ENCODE measurements at regions not wholly inside any gene's neighbourhood (a gene's known extent, or its start where the extent isn't known, plus 50 kb on each side); places are given as distances from the start of the nearest gene placed in this dataset.
"Not testable (repeated sequence)": the region's sequence is repeated elsewhere in the genome, so short reads cannot be mapped to it uniquely, and the experiment has no call there.

DNA sequence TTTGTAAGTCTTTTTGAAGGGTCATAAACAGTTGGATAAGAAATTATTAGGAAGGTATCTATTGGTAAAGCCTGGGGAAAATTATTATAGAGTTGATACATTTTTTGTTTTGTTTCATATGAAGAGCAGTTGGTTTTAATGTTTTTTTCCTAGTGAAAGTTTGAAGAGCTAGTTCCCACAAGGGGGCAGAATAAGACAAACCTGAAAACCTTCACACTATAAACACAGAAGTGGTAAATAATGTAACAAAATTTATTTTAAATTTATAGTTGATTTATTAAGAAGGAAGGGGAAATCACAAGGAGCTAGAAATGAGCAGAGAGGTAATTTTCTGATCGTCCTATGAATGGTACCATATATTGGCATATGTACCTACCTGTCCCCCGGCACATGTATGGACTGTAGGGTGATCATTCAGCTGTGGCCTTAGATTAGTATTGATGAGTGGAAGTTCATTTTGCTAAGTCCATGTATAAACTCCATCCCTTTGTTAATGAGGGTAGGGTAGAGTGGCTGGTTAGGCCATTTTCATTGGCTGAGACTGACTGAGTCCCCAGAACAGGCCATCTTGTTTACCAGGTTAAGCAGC lies 116.3 kb downstream of the TANC2 start:
- DNase-seq, result no peak

DNA sequence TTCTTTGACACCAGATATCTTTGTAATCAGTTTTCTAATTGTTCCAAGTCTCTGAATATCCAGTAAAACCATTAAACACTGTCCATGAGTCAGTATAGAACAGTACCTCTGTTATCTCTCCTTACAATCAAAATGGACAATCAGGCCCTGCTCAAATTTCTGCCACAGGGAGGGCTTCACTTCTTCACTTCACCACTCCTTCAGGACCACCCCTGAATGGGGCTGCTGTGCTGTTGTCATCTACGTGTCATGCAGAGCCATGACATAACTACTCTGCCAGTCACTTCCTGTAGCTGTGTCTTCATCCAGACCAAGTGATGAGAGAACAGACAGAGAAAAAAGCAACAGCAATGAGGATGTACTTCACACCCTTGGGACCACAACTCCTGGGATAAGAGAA lies 116.9 kb downstream of the TANC2 start:
- no peak for DNase-seq

- no peak for DNase-seq
Observed at GRCh38 chr17:63086483-63087185, 120.6 kb downstream of the TANC2 start.

DNA sequence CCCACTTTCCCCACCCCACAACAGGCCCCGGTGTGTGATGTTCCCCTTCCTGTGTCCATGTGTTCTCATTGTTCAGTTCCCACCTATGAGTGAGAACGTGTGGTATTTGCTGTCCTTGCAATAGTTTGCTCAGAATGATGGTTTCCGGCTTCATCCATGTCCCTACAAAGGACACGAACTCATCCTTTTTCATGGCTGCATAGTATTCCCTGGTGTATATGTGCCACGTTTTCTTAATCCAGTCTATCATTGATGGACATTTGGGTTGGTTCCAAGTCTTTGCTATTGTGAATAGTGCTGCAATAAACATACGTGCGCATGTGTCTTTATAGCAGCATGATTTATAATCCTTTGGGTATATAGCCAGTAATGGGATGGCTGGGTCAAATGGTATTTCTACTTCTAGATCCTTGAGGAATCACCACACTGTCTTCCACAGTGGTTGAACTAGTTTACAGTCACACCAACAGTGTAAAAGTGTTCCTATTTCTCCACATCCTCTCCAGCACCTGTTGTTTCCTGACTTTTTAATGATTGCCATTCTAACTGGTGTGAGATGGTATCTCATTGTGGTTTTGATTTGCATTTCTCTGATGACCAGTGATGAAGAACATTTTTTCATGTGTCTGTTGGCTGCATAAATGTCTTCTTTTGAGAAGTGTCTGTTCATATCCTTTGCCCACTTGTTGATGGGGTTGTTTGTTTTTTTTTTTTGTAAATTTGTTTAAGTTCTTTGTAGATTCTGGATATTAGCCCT lies 124.5 kb downstream of the TANC2 start:
- not testable (repeated sequence) for DNase-seq

GRCh38 chr17:63091909-63092308 lies 125.9 kb downstream of the TANC2 start:
- DNase-seq, result not testable (repeated sequence)

DNA sequence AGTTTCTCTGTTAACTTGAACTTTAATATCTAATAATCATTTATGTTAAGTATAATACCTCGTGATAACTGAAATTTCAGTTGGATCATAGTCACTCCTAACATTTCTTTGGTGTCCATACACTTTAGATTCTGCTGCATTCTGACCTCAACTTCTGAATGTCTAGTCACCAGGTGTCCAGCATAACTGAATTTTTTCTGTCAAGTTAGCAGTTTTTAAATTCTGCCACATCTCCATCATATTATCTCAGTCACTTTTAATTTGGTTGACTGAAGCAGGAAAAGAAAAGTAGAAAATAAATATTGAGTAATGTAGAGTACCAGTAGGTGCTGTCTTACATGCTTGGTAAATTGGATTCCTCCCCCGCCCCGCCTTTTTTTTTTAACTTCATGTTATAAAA lies 128.6 kb downstream of the TANC2 start:
- DNase-seq, result no peak

DNA sequence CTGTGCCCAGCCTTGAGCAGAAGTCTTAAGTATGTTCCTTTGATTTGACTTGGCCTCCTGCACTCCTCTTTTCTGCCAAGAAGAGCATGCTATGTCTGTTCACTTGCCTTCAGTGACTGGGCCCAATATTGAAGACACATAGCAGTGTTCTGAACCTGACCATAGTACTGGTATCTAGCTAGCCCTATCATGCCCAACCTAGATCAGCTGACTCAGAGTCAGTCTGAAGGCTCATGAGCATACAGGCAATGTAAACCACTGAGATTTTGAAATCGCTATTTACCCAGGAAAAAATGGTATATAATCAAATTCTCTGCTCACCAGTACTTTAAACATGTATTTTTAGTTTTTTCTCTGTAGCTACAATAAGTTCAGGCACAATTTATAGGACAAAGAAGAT lies 129.4 kb downstream of the TANC2 start:
- DNase-seq, result no peak

DNA sequence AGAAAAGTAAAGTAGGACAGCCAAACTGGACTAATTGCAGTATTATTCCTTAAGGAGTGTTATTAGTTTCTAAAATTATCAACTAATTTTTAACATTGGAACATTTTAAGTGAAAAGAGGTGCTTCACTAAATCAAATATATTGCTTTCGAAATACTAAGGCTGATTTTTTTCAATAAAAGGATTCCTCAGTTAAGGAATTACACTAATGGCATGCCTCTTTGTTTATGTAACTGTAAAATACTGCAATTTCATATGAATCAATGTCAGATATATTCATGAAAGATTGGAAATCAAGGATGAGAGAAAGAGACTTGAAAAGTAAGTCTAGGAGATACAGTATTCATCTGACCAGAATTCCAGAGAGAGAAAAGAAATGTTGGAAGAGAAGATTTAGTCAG lies 129.8 kb downstream of the TANC2 start:
- DNase-seq, result no peak

GRCh38 chr17:63096426-63096825 lies 130.4 kb downstream of the TANC2 start:
- no peak for DNase-seq

GRCh38 chr17:63099425-63099824 lies 133.4 kb downstream of the TANC2 start:
- DNase-seq, result no peak

GRCh38 chr17:63102034-63102433 lies 136.0 kb downstream of the TANC2 start:
- no peak for DNase-seq

- no peak for DNase-seq
Observed at GRCh38 chr17:63106050-63106449, 140.0 kb downstream of the TANC2 start.

DNA sequence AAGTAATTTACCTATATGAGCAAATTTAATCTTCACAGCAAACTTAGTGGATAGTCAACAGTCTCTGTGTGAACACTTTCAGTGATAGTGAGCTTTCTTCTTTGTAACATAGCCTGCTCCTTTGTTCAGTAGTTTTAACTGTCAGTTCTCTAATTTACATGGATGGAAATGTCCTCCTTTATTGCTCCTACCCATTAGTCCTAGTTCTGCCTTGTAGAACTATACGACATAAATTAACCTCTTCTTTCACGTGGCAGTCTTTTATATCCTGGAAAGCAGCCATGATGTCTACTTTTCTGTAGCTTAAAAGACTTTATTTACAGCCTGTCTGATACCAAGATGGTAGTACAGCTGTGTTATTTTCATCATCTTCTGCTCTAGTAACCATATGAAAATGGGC lies 143.6 kb downstream of the TANC2 start:
- no peak for DNase-seq

- DNase-seq, result no peak
Observed at GRCh38 chr17:63113167-63113566, 147.1 kb downstream of the TANC2 start.

- DNase-seq, result no peak
Observed at GRCh38 chr17:63116228-63116627, 150.2 kb downstream of the TANC2 start.

DNA sequence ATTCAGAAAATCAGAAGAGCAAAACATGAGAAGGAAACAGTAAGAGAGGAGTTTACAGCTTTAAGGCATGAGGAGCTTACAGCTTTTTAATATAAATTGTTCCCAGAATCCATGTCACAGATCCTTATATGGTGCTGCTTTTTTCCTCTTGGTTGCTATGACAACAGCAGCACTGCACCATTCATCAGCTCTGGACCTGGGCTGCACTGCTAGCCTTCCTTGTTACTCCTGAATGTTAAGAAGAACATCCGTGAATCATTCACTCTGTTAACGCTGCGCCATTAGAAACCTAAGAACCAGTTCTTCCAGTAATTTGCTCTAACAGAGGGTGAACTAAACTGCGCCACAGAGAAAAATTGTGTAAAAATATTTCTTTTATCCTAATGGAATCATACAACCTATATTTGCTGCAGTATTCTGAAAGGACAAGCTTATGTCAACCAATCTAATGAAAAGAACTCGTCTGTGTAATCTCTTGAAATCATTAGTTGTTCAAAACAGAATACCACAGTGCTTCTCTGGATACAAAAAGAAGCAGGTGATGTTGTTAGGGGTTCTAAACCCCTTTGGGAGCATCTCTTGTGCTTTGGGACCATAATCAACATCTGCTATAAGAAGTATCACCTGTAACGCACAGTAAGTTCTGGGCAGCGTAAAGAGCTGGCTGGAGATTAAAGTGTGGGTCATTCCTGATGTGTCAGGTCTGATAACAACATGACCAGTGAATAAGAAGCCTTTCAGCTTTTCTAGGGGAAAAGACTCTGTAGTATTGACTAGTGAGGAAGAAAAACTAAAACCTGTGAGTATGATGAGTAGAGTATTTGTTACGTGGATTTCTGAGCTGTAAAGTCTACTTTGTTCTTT lies 151.2 kb downstream of the TANC2 start:
- DNase-seq, result no peak

DNA sequence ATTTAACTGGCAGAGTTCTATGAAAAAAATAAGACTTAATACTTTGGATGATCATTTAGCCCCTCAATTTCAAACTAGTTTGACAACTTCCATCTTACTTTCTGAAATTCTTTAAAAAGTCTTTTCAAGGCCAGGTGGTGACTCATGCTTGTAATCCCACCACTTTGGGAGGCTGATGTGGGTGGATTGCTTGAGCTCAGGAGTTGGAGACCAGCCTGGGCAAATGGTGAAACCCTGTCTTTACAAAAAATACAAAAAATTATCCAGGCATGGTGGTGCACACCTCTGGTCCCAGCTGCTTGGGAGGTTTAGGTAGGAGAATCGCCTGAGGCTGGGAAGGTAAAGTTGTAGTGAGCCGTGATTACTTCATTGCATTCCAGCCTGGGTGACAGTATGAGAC lies 154.4 kb downstream of the TANC2 start:
- DNase-seq, result no peak

GRCh38 chr17:63124536-63124935 lies 158.5 kb downstream of the TANC2 start:
- no peak for DNase-seq

DNA sequence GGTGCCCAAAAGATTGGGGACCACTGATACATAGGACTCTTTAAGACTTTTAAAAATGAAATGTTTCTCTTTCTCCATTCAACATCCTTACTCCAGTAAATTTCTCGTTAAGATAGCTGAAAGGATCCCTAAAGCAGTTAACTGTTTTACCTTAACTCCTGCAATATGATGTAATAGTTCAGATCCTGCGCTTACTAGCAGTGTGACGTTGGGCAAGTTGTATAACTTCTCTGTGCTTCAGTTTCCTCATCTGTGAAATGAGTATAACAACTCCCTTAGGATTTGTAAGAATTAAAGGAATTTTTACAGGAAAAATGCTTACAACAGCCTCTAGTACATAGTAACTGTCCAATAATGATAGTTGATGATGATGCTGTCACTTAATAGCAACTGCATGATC lies 158.9 kb downstream of the TANC2 start:
- DNase-seq, result no peak

DNA sequence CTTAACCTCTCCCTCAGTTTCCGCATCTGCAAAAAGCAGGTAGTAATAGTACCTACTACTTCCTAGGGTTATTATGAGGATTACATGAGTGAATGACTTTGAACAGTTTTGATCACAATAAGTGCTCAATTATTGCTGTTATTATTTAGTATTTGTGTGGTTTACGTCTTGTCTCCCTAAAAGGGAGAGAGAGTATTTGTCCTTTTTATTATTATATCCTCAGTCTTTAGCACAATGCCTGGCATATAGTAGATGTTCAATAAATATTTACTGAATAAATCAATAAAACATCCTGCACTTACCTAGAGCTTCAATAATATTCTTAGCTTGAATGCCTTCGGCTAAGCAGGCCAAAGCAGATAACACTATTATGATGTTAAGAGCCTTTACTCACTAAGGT lies 160.0 kb downstream of the TANC2 start:
- no peak for DNase-seq

DNA sequence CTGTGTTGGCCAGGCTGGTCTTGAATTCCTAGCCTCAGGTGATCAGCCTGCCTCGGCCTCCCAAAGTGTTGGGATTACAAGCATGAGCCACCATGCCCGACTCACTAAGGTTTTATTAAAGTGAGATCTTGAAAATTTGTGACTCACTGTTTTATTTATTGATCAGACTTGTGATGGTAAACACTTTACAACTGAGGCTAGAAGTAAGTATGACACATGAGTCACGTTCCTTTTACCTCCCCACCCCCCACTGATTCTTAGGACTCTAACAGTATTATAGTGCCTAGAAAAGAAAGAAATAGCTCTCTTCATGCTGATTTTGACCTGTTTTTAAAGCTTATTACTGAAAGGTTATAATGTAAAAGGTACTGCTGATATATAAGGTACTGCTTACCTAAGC lies 160.6 kb downstream of the TANC2 start:
- DNase-seq, result no peak

GRCh38 chr17:63132459-63132911 lies 166.4 kb downstream of the TANC2 start:
- no peak for DNase-seq

DNA sequence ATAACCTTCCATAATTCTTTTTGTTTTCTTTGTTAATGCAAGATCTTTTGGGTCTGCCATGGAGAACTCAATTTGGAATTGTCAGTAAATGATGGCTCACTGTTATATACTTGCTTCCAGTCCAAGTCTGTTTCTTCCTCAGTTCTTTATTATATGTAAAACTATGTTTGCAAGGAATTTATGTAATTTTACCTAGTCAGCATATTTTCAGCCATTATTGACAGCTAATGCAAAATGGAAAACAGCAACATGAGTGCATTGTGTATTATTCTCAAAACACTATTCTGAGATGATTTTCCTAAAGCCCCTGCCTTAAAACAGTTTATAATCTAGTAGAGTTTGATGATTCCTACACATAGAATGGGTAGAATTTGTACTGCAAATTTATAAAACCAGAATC lies 167.5 kb downstream of the TANC2 start:
- no peak for DNase-seq
